ENCODE measurements at regions not wholly inside any gene's neighbourhood (a gene's known extent, or its start where the extent isn't known, plus 50 kb on each side); places are given as distances from the start of the nearest gene placed in this dataset.

GRCh38 chr6:2583459-2583858 is 167.3 kb downstream of the MYLK4 start:
- Mint-ChIP-seq H3K9me3 (ENCODE audit: unreplicated experiment) (no peaks in the 10 kb centered on the region), H3K4me1 (ENCODE audit: low read depth, unreplicated experiment) (no peaks in the 10 kb centered on the region), H3K27ac (ENCODE audit: unreplicated experiment) (no peak overlapping the region), H3K27me3 (ENCODE audit: unreplicated experiment) (peaks cover 2% of the 10 kb centered on the region), H3K4me3 (ENCODE audit: unreplicated experiment) (no peak overlapping the region), H3K36me3 (ENCODE audit: unreplicated experiment) (peaks cover 4% of the 10 kb centered on the region)
- TF ChIP-seq CTCF (IDR thresholded peaks at IDR 0.05; ENCODE audit: partially characterized antibody, unreplicated experiment): no peak
- DNase-seq: no peak

DNA sequence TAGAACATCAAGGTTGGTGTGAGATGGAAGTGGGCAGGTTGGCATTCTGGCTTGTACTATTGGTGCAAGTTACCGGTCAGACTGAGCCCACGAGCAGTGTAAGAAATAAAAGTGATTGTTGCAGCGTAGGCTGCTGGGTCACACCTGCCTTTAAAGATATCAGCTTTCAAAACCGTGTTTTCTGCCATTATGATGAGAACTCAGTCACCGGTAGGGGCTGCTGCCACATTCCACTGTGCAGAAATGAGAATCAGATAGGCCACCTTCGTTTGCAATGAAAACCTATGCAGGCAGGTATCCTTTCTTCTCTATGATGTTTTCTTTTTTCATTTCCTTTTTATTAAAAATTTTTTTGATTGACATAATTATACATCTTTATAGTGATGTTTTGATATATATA is 168.5 kb downstream of the MYLK4 start:
- no peak overlapping the region for H3K4me3 Mint-ChIP-seq (ENCODE audit: unreplicated experiment)
- TF ChIP-seq CTCF (IDR thresholded peaks at IDR 0.05; ENCODE audit: partially characterized antibody, unreplicated experiment): no peak
- no peak for DNase-seq
- H3K27me3 Mint-ChIP-seq (ENCODE audit: unreplicated experiment): peaks cover 2% of the 10 kb centered on the region
- H3K4me1 Mint-ChIP-seq (ENCODE audit: low read depth, unreplicated experiment): no peaks in the 10 kb centered on the region
- H3K27ac Mint-ChIP-seq (ENCODE audit: unreplicated experiment): no peak overlapping the region
- no peaks in the 10 kb centered on the region for H3K36me3 Mint-ChIP-seq (ENCODE audit: unreplicated experiment)
- H3K9me3 Mint-ChIP-seq (ENCODE audit: unreplicated experiment): no peaks in the 10 kb centered on the region

DNA sequence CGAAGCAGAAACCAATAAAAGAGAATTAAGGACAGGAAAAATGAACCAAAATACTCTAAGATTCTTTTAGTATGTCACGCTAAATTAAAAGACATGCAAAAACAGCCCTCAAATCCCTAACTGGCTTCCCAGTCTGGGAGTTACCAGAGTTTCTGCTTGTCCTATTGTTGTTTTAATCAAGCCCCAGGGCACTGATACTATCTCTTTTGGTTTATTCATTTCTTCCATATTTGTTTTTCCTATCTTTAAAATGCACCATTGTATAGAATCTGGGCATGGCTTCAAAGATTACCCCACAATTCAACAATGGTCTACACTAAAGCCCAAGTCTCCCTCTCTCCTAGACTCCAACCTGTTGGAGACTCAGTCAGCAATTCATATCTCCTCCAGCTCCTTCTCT is 169.1 kb downstream of the MYLK4 start:
- TF ChIP-seq CTCF (IDR thresholded peaks at IDR 0.05; ENCODE audit: partially characterized antibody, unreplicated experiment): no peak
- H3K27ac Mint-ChIP-seq (ENCODE audit: unreplicated experiment): no peak overlapping the region
- H3K36me3 Mint-ChIP-seq (ENCODE audit: unreplicated experiment): no peaks in the 10 kb centered on the region
- DNase-seq: no peak
- no peaks in the 10 kb centered on the region for H3K4me1 Mint-ChIP-seq (ENCODE audit: low read depth, unreplicated experiment)
- no peak overlapping the region for H3K4me3 Mint-ChIP-seq (ENCODE audit: unreplicated experiment)
- H3K27me3 Mint-ChIP-seq (ENCODE audit: unreplicated experiment): peaks cover 2% of the 10 kb centered on the region
- no peaks in the 10 kb centered on the region for H3K9me3 Mint-ChIP-seq (ENCODE audit: unreplicated experiment)

DNA sequence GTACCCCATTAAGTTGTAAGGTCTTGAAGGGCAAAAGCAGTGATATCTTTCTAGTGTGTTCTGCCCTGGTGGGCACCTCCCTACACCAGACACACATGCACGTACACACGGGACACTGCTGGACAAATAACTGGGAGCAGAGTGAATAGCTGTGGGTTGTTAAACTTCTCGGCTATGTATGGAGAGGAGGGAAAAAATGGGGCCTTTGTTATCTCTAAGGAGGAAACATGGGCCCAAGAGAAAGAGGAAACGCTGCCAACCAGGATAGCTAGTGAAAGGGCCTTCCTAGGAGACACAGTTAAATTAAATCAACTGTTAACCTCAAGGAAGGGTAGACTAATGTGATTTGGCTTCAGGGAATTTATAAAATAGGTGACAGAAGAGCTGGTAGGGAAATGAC is 169.7 kb downstream of the MYLK4 start:
- H3K4me1 Mint-ChIP-seq (ENCODE audit: low read depth, unreplicated experiment): no peaks in the 10 kb centered on the region

More for the DNA sequence above, 169.7 kb downstream of the MYLK4 start:
- H3K9me3 Mint-ChIP-seq (ENCODE audit: unreplicated experiment): no peaks in the 10 kb centered on the region
- no peak overlapping the region for H3K27ac Mint-ChIP-seq (ENCODE audit: unreplicated experiment)
- no peak for TF ChIP-seq CTCF (IDR thresholded peaks at IDR 0.05; ENCODE audit: partially characterized antibody, unreplicated experiment)
- H3K4me3 Mint-ChIP-seq (ENCODE audit: unreplicated experiment): no peak overlapping the region
- H3K36me3 Mint-ChIP-seq (ENCODE audit: unreplicated experiment): no peaks in the 10 kb centered on the region
- no peak for DNase-seq
- peaks cover 2% of the 10 kb centered on the region for H3K27me3 Mint-ChIP-seq (ENCODE audit: unreplicated experiment)
